Left cardiac atrium (tissue), 4 donors: ENCODE measurements at regions not wholly inside any gene's neighbourhood (a gene's known extent, or its start where the extent isn't known, plus 50 kb on each side); places are given as distances from the start of the nearest gene placed in this dataset.

Experiments used
- ATAC-seq, 2 donors: fragments of 200-7000 bp; cut with Tn5 transposase; one replicate each; pipeline ENCODE4 v1.9.1; 2020; ENCODE audit warnings: mild to moderate bottlenecking in 2 of 2, moderate library complexity in 2 of 2
- DNase-seq: peaks from one replicate; pipeline ENCODE4 v3.0.0-alpha.2; 2020
- intact Hi-C, 2 donors: fragments of 100-400 bp; cut with DNase I; formaldehyde crosslinking; loops; one replicate each; pipeline versions ENCODE4 v1.14.1 to v1.15.1; 2022 to 2023
- donor health status: DM: no; HTN: yes; CAD: no.
- donor health status: DM: no; HTN: yes; CAD: no; lungs with severe emphysema.
- donor health status: DM: yes; HTN: yes; CAD: no.
- donor health status: Dilated cardiomyopathy.

GRCh38 chr4:119841361-119841760 is 212.8 kb upstream of the PDE5A start:
- no peak for ATAC-seq
- no peak for DNase-seq
- intact Hi-C loops = no loop called here

GRCh38 chr4:119835613-119835910 is 207.0 kb upstream of the PDE5A start:
- DNase-seq = no peak
- intact Hi-C loops = no loop called here
- no peak for ATAC-seq

GRCh38 chr4:119834906-119835612 is 206.5 kb upstream of the PDE5A start:
- intact Hi-C loops = no loop called here
- DNase-seq = no peak
- ATAC-seq = no peak

- intact Hi-C loops = no loop called here
- no peak for DNase-seq
These were observed 205.0 kb upstream of the PDE5A start for GRCh38 chr4:119833611-119834010.

GRCh38 chr4:119832776-119833175 is 204.2 kb upstream of the PDE5A start:
- intact Hi-C loops = no loop called here
- DNase-seq (no peak), ATAC-seq (no peak)

More at GRCh38 chr4:119833611-119834010, 205.0 kb upstream of the PDE5A start:
- peak in 1 of 2 donors; percentile 41 for ATAC-seq

- no peak for DNase-seq
- no peak for ATAC-seq
- intact Hi-C loops = no loop called here
These were observed 200.7 kb upstream of the PDE5A start for GRCh38 chr4:119829326-119829725.

GRCh38 chr4:119825696-119826095 is 197.1 kb upstream of the PDE5A start:
- ATAC-seq (no peak), DNase-seq (no peak)
- intact Hi-C loops = no loop called here

- intact Hi-C loops = no loop called here
- no peak for ATAC-seq
- DNase-seq = no peak
These were observed 195.3 kb upstream of the PDE5A start for GRCh38 chr4:119823891-119824290.

- ATAC-seq = no peak
- DNase-seq = no peak
- intact Hi-C loops = no loop called here
These were observed 194.4 kb upstream of the PDE5A start for GRCh38 chr4:119823045-119823444.

GRCh38 chr4:119816473-119816872 is 187.9 kb upstream of the PDE5A start:
- ATAC-seq = no peak
- DNase-seq = no peak
- intact Hi-C loops = no loop called here

GRCh38 chr4:119810001-119810400 is 181.4 kb upstream of the PDE5A start:
- ATAC-seq (no peak), DNase-seq (no peak)
- intact Hi-C loops = no loop called here

- intact Hi-C loops = loop anchor here in 1 of 2 donors (10.0 kb wide), 1 partner anchor 110 kb away; no protein-coding TSS in a partner anchor
- ATAC-seq (no peak), DNase-seq (no peak)
These were observed 175.8 kb upstream of the PDE5A start for GRCh38 chr4:119804404-119804803.

- DNase-seq = no peak
- no peak for ATAC-seq
- intact Hi-C loops = no loop called here
These were observed 168.8 kb upstream of the PDE5A start for GRCh38 chr4:119797238-119797894.

- no peak for DNase-seq
- intact Hi-C loops = no loop called here
- ATAC-seq = no peak
These were observed 167.5 kb upstream of the PDE5A start for GRCh38 chr4:119795986-119796578.

- DNase-seq = no peak
- no peak for ATAC-seq
- intact Hi-C loops = loop anchor here in 1 of 2 donors (5.0 kb wide), 1 partner anchor 258 kb away; no protein-coding TSS in a partner anchor
These were observed 166.1 kb upstream of the PDE5A start for GRCh38 chr4:119794681-119795080.

- DNase-seq (no peak), ATAC-seq (no peak)
- intact Hi-C loops = loop anchor here in 1 of 2 donors (5.0 kb wide), 1 partner anchor 258 kb away; no protein-coding TSS in a partner anchor
These were observed 165.5 kb upstream of the PDE5A start for GRCh38 chr4:119794113-119794512.

GRCh38 chr4:119788349-119789266 is 160.0 kb upstream of the PDE5A start:
- ATAC-seq (no peak), DNase-seq (no peak)
- intact Hi-C loops = loop anchor here in 1 of 2 donors (5.0 to 10.0 kb wide), 2 partner anchors 96 to 154 kb away; no protein-coding TSS in a partner anchor

GRCh38 chr4:119785963-119786362 is 157.4 kb upstream of the PDE5A start:
- ATAC-seq (no peak), DNase-seq (peak; percentile 24)
- intact Hi-C loops = loop anchor here in 1 of 2 donors (5.0 to 10.0 kb wide), 2 partner anchors 94 to 151 kb away; no protein-coding TSS in a partner anchor
